GM23338 (cell line): ENCODE measurements at regions not wholly inside any gene's neighbourhood (a gene's known extent, or its start where the extent isn't known, plus 50 kb on each side); places are given as distances from the start of the nearest gene placed in this dataset.

ENCODE experiments used
- ATAC-seq: fragments of 200-7000 bp; cut with Tn5 transposase; 3 replicates; pipeline ENCODE4 v1.9.1; 2020
- DNase-seq: peaks from one replicate; pipeline ENCODE4 v3.0.0-alpha.2; 2015; ENCODE audit warnings: low spot score
- H2AFZ ChIP-seq: fragments of 200-600 bp; sonication (generic); 2 replicates; pipeline ENCODE4 v1.8.0; 2016; ENCODE audit warnings: antibody characterized with exemption, mild to moderate bottlenecking, moderate library complexity
- H3F3A ChIP-seq: fragments of 200-600 bp; sonication (generic); replicated peaks from 2 replicates; pipeline ENCODE4 v1.8.0; 2017; ENCODE audit warnings: antibody characterized with exemption, mixed run types, low read depth
- H3K27ac ChIP-seq: fragments of 200-600 bp; sonication (generic); 2 replicates; pipeline ENCODE4 v1.6.1; 2016; ENCODE audit warnings: low read depth
- H3K27me3 ChIP-seq: fragments of 200-600 bp; sonication (generic); 2 replicates; pipeline ENCODE4 v1.8.0; 2016; ENCODE audit warnings: mild to moderate bottlenecking, mixed run types, moderate library complexity; ENCODE audit not compliant: insufficient read depth
- H3K36me3 ChIP-seq: fragments of 200-600 bp; sonication (generic); 2 replicates; pipeline ENCODE4 v1.8.0; 2016; ENCODE audit warnings: mild to moderate bottlenecking; ENCODE audit not compliant: insufficient read depth
- H3K4me1 ChIP-seq: fragments of 200-600 bp; sonication (generic); 2 replicates; pipeline ENCODE4 v1.8.0; 2016; ENCODE audit warnings: mild to moderate bottlenecking, moderate library complexity; ENCODE audit not compliant: insufficient read depth
- H3K4me2 ChIP-seq: fragments of 200-600 bp; sonication (generic); 2 replicates; pipeline ENCODE4 v1.7.1; 2017; ENCODE audit warnings: mixed run types
- H3K4me3 ChIP-seq: fragments of 200-600 bp; sonication (generic); 2 replicates; pipeline ENCODE4 v1.6.1; 2016; ENCODE audit warnings: mixed run types
- H3K79me2 ChIP-seq: fragments of 200-600 bp; sonication (generic); replicated peaks from 2 replicates; pipeline ENCODE4 v1.8.0; 2017; ENCODE audit warnings: mild to moderate bottlenecking; ENCODE audit not compliant: insufficient read depth
- H3K9me2 ChIP-seq: fragments of 200-600 bp; sonication (generic); 2 replicates; pipeline ENCODE4 v1.8.0; 2017; ENCODE audit not compliant: insufficient read depth
- H4K20me1 ChIP-seq: fragments of 200-600 bp; sonication (generic); replicated peaks from 2 replicates; pipeline ENCODE4 v1.8.0; 2017; ENCODE audit warnings: mild to moderate bottlenecking; ENCODE audit not compliant: insufficient read depth
- H3K27ac Mint-ChIP-seq: 2 replicates; pipeline ENCODE4 v1.8.0; 2020; ENCODE audit warnings: inconsistent platforms, mild to moderate bottlenecking, moderate library complexity, mixed read lengths
- H3K27me3 Mint-ChIP-seq: 3 replicates; pipeline ENCODE4 v1.8.0; 2022; ENCODE audit warnings: low read depth, mild to moderate bottlenecking, moderate library complexity, mixed read lengths, inconsistent platforms; ENCODE audit not compliant: insufficient read depth, poor library complexity
- H3K36me3 Mint-ChIP-seq: 3 replicates; pipeline ENCODE4 v1.8.0; 2021; ENCODE audit warnings: low read depth, mild to moderate bottlenecking, inconsistent platforms, moderate library complexity, mixed read lengths
- H3K4me1 Mint-ChIP-seq: 3 replicates; pipeline ENCODE4 v1.8.0; 2020; ENCODE audit warnings: mild to moderate bottlenecking, inconsistent platforms, mixed read lengths
- H3K4me3 Mint-ChIP-seq: 3 replicates; pipeline ENCODE4 v1.8.0; 2021; ENCODE audit warnings: moderate library complexity, mild to moderate bottlenecking, inconsistent platforms, mixed read lengths
- H3K9me3 Mint-ChIP-seq: 3 replicates; pipeline ENCODE4 v1.8.0; 2020; ENCODE audit warnings: moderate library complexity, mild to moderate bottlenecking, inconsistent platforms, mixed read lengths
- CREB1 ChIP-seq: fragments of 250-450 bp; sonication (Bioruptor Pico); IDR thresholded peaks from 2 replicates; pipeline ENCODE4 v1.5.0; 2020; ENCODE audit warnings: low read depth, mild to moderate bottlenecking, moderate library complexity
- CTCF ChIP-seq, 2 experiments: fragments of 200-600 bp in 1 of 2; sonication (generic) in 1 of 2; conservative IDR thresholded peaks; 2 replicates each; pipeline versions ENCODE4 v1.5.1 to v1.6.1; 2016 to 2017; ENCODE audit warnings: antibody characterized with exemption in 2 of 2, low read depth in 2 of 2, mild to moderate bottlenecking in 2 of 2, moderate library complexity in 1 of 2
- ETS1 ChIP-seq: IDR thresholded peaks from 2 replicates; pipeline ENCODE4 v1.6.1; 2016; ENCODE audit warnings: antibody characterized with exemption
- EZH2 ChIP-seq: fragments of 200-600 bp; sonication (generic); IDR thresholded peaks from one replicate; pipeline ENCODE4 v1.8.0; 2017; ENCODE audit warnings: antibody characterized with exemption, mild to moderate bottlenecking, low read depth; ENCODE audit not compliant: unreplicated experiment
- EZH2phosphoT487 ChIP-seq: fragments of 200-600 bp; sonication (generic); IDR thresholded peaks from one replicate; pipeline ENCODE4 v1.8.1; 2018; ENCODE audit warnings: antibody characterized with exemption; ENCODE audit not compliant: unreplicated experiment
- JUNB ChIP-seq: IDR thresholded peaks from one replicate; pipeline ENCODE4 v1.6.1; 2016; ENCODE audit warnings: antibody characterized with exemption; ENCODE audit not compliant: unreplicated experiment
- NANOG ChIP-seq: IDR thresholded peaks from 2 replicates; pipeline ENCODE4 v1.6.1; 2016; ENCODE audit warnings: antibody characterized with exemption, borderline replicate concordance
- POLR2AphosphoS5 ChIP-seq: IDR thresholded peaks from 2 replicates; pipeline ENCODE4 v1.6.1; 2016; ENCODE audit warnings: antibody characterized with exemption, low read depth
- STAT1 ChIP-seq: IDR thresholded peaks from one replicate; pipeline ENCODE4 v1.6.1; 2016; ENCODE audit warnings: antibody characterized with exemption; ENCODE audit not compliant: unreplicated experiment
- ZNF114 ChIP-seq: fragments of 250-450 bp; sonication (Bioruptor Pico); IDR thresholded peaks from 2 replicates; pipeline ENCODE4 v1.5.0; 2020; ENCODE audit warnings: mild to moderate bottlenecking, moderate library complexity
- ZNF331 ChIP-seq: fragments of 250-450 bp; sonication (Bioruptor Pico); IDR thresholded peaks from 2 replicates; pipeline ENCODE4 v1.5.0; 2020; ENCODE audit warnings: low read depth, mild to moderate bottlenecking, moderate library complexity
- ZNF462 ChIP-seq: fragments of 250-450 bp; sonication (Bioruptor Pico); IDR thresholded peaks from 2 replicates; pipeline ENCODE4 v1.5.0; 2020; ENCODE audit warnings: mild to moderate bottlenecking, moderate library complexity

- Mint-ChIP-seq H3K27ac (no peak overlapping the region), H3K4me1 (peaks cover 6% of the 10 kb centered on the region; the same call in 2 of the 3 replicates), H3K4me3 (no peak overlapping the region), H3K27me3 (peaks cover 6% of the 10 kb centered on the region), H3K9me3 (no peaks in the 10 kb centered on the region; the same call in 2 of the 3 replicates), H3K36me3 (no peaks in the 10 kb centered on the region)
- Histone ChIP-seq H3K4me2 (no peak overlapping the region), H3K4me3 (no peak overlapping the region), H3K79me2 (no peaks in the 10 kb centered on the region), H2AFZ (no peak overlapping the region), H3K27ac (no peak overlapping the region), H3K27me3 (no peaks in the 10 kb centered on the region), H3K9me2 (no peaks in the 10 kb centered on the region), H3K4me1 (no peaks in the 10 kb centered on the region), H4K20me1 (no peaks in the 10 kb centered on the region), H3F3A (no peaks in the 10 kb centered on the region), H3K36me3 (no peaks in the 10 kb centered on the region)
- TF ChIP-seq CTCF (conservative IDR thresholded peaks at IDR 0.05; ENCODE audit: low read depth in 2 of 2) (no peak), POLR2AphosphoS5 (no peak), CREB1 (no peak), EZH2 (no peak), NANOG (no peak), ETS1 (no peak), EZH2phosphoT487 (no peak), ZNF462 (CRISPR knock-in tag) (no peak), STAT1 (no peak), JUNB (no peak), ZNF114 (no peak), ZNF331 (no peak)
- ATAC-seq, result no peak
- no peak for DNase-seq
Observed at GRCh38 chr14:76566439-76566838, 190.5 kb downstream of the ESRRB start.
